ENCODE measurements at regions not wholly inside any gene's neighbourhood (a gene's known extent, or its start where the extent isn't known, plus 50 kb on each side); places are given as distances from the start of the nearest gene placed in this dataset.

DNA sequence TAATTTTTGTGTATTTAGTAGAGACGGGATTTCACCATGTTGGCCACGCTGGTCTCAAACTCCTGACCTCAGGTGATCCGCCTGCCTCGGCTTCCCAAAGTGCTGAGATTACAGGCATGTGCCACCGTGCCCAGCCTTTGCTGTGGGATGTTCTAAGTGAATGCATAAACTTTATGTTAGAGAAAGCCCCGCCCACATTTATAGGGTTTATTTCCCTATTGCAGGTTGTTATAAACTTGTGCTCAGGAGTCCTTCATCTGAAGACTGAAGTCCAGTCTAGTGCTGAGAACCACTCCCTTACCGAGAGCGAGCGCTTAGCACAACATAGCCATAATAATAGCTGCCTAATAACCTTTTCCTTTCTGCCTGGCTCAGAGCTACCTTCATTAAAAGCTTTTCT lies 75.4 kb upstream of the ZNF217 start:
- H3K23ac ChIP-seq (ENCODE audit: low read depth, low read length): no peak overlapping the region
- no peak overlapping the region for H4K5ac ChIP-seq (ENCODE audit: low read depth, low read length)
- H3K18ac ChIP-seq (ENCODE audit: low read depth, low read length): no peak overlapping the region
- 0 out of 2 replicates have a peak overlapping the region, but pooled peaks have one; percentile 12 for H2AK5ac ChIP-seq (ENCODE audit: low read depth, low read length)
- in situ Hi-C loops (cut with MboI; ENCODE audit: low sequenced_read_pairs): no loop called here
- H3K4ac ChIP-seq (ENCODE audit: low read depth, low read length): no peak overlapping the region
- no peaks in the 10 kb centered on the region for H3K9me3 ChIP-seq (ENCODE audit: control insufficient read depth, insufficient read depth, low read length)
- H2BK15ac ChIP-seq (ENCODE audit: low read depth, low read length): no peak overlapping the region
- intact Hi-C loops (cut with micrococcal nuclease): no loop called here
- ATAC-seq (ENCODE audit: low read depth) (no peak), DNase-seq (no peak)
- no peak overlapping the region for H4K91ac ChIP-seq (ENCODE audit: insufficient read depth, low read depth, low read length)
- CTCF ChIA-PET: interaction anchor here (0.8 kb wide), 1 partner anchor 10 kb away, joined by 3 read pairs; no protein-coding TSS in a partner anchor
- TF ChIP-seq MXI1 (IDR thresholded peaks at IDR 0.05; ENCODE audit: borderline replicate concordance, low read depth, low read length) (no peak), RAD21 (IDR thresholded peaks at IDR 0.05; ENCODE audit: low read length) (no peak), SMC3 (IDR thresholded peaks at IDR 0.05; ENCODE audit: low read depth, low read length) (no peak), RFX5 (IDR thresholded peaks at IDR 0.05; ENCODE audit: low read depth, low read length) (no peak), MAFK (IDR thresholded peaks at IDR 0.05; ENCODE audit: low read depth, low read length) (no peak), NFE2L2 (IDR thresholded peaks at IDR 0.05; ENCODE audit: low read depth, low read length) (no peak), BHLHE40 (IDR thresholded peaks at IDR 0.05; ENCODE audit: low read depth, low read length) (no peak), USF2 (IDR thresholded peaks at IDR 0.05; ENCODE audit: low read depth, low read length) (no peak), CEBPB (IDR thresholded peaks at IDR 0.05; ENCODE audit: low read depth, low read length) (no peak), RCOR1 (IDR thresholded peaks at IDR 0.05; ENCODE audit: insufficient replicate concordance, low read length) (no peak)
- no peak overlapping the region for H3K4me3 ChIP-seq (ENCODE audit: insufficient read depth, low read depth, low read length)
- no peaks in the 10 kb centered on the region for H3K27me3 ChIP-seq (ENCODE audit: control insufficient read depth, insufficient read depth, low read length)
- H2AFZ ChIP-seq (replicated peaks; ENCODE audit: low read length, poor library complexity): no peak overlapping the region
- H3K9ac ChIP-seq (ENCODE audit: low read depth, low read length): no peak overlapping the region
- BruUV-seq (replicated peaks): no TSS peak
- H2BK120ac ChIP-seq (ENCODE audit: low read depth, low read length): no peak overlapping the region
- no peak overlapping the region for H2BK20ac ChIP-seq (ENCODE audit: low read depth, low read length)
- H3K79me1 ChIP-seq (ENCODE audit: low read depth in 1 of 2, low read length in 2 of 2): no peaks in the 10 kb centered on the region
- no peaks in the 10 kb centered on the region for H3K9me1 ChIP-seq (ENCODE audit: insufficient read depth, low read length)
- no peak overlapping the region for H2AK9ac ChIP-seq (replicated peaks; ENCODE audit: low read depth, low read length, poor library complexity)
- no peak overlapping the region for H3K56ac ChIP-seq (ENCODE audit: extremely low read depth, insufficient read depth, low read length)
- no peaks in the 10 kb centered on the region for H4K20me1 ChIP-seq (ENCODE audit: insufficient read depth, low read length)
- no peak overlapping the region for H3K14ac ChIP-seq (replicated peaks; ENCODE audit: low read depth, low read length)
- no peak overlapping the region for H4K8ac ChIP-seq (ENCODE audit: low read depth in 2 of 2, low read length in 2 of 2)
- H3K4me1 ChIP-seq (ENCODE audit: control insufficient read depth, insufficient read depth, low read length): no peaks in the 10 kb centered on the region
- POLR2A ChIA-PET (ENCODE audit: unreplicated experiment): no interaction called here
- WGBS, 2 experiments (ENCODE audit: extremely low coverage in 2 of 2, insufficient read length in 1 of 2): 95% methylated on average over 4 of the region's 9 CpGs; no CpG with 5 or more reads in 1 of the 2 experiments
- no peak overlapping the region for H3K4me2 ChIP-seq (ENCODE audit: low read depth, low read length)
- H3K27ac ChIP-seq (ENCODE audit: insufficient read depth, low read length): no peak overlapping the region
- dilution Hi-C loops (cut with HindIII; ENCODE audit: low sequenced_read_pairs, unreplicated experiment): no loop called here
- H2BK5ac ChIP-seq (ENCODE audit: low read depth, low read length, poor library complexity, severe bottlenecking): no peak overlapping the region
- H3K36me3 ChIP-seq (ENCODE audit: control insufficient read depth, insufficient read depth, low read length): no peaks in the 10 kb centered on the region

Measured in IMR-90 (cell line).